IPS-NIHi7 (cell line): ENCODE measurements at regions not wholly inside any gene's neighbourhood (a gene's known extent, or its start where the extent isn't known, plus 50 kb on each side); places are given as distances from the start of the nearest gene placed in this dataset.
"Not testable (repeated sequence)": the region's sequence is repeated elsewhere in the genome, so short reads cannot be mapped to it uniquely, and the experiment has no call there.

Experiments used
- DNase-seq: peaks from one replicate; pipeline ENCODE4 v3.0.0; 2012; ENCODE audit warnings: mixed read lengths; ENCODE audit errors: extremely low spot score

- DNase-seq: not testable (repeated sequence)
Measured at GRCh38 chr18:7178568-7178967, 52.3 kb upstream of the LRRC30 start.

DNA sequence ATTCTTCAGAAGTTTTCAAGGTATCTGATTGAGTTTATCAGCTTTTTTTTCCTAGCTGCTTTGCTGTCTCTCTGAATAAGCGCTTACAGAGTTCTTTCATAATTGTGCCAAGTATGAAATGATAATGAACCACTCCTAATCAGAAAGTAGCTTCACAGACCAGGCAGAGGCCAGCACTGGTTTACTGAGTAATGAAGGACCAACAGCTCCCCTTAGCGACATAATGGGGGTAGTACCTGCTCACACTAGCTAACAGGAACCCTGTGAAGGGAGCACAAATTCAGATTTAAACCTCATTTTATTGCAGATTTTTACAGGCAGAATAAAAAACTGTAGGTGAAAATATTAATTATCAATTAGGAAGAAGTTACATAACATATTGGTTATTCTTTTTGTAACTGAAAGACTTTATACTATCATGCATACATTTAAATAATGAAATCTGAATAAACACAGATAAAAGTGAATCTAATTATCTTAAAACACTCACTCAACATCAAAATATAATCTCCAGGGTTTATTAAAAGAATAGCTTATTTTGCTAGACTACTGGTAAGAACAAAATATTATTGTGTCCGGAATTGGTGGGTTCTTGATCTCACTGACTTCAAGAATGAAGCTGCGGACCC is 53.7 kb upstream of the LRRC30 start:
- DNase-seq: peak; percentile 74

DNA sequence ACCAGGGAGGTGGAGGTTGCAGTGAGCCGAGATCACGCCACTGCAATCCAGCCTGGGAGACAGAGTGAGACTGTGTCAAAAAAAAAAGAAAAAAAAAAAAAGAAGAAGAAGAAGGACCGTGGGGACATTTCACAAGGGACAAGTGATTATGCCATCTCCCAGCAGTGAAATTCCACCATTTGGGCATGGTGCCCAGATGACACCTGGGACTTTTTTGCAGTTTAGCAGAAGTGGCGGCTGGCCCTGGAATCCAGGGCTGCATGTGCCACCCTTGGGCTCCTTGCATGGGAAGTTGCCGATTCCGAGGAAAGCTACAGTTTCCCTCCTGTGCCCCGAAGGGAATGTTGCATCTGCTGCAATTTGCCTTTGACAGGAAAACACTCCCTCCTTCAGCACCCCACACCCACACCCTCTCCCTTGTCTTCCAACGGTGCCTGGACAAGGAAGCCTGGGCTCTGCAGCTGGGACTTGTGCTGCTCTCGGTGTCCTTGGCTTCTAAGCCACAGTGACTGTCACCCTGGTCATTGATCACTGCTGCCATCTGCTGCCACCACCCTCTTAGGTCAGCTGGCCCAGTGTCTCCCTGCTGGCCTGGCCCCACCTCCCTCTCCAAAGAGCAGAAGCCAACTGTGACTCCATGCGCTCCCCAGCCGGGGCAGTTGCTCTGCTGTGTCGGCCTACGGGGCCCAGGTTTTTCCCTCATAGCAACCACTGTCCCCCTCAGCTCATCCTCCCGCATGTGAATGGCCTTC is 56.4 kb upstream of the LRRC30 start:
- DNase-seq: peak; percentile 54

- no peak for DNase-seq
Measured at GRCh38 chr18:7173216-7173615, 55.6 kb upstream of the LAMA1 start.

DNA sequence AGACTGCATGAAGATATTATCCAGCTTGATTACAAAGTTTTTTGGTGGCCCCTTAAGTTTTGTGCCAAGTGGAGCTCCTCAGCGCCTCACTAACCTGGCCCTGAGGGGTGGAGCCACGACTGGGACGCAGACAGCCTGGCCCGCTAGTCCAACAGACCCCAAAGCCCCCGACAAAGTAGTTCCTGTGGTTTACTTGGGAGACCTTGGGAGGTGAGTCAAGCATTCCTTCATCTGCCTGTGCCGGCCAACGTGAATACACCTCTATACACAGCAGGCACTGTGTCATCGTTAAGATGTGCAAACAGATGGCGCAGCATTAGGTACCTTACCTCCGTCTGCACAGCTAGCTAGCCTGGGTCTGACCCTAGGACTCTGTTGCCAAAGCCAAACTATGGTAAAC is 55.0 kb upstream of the LAMA1 start:
- DNase-seq: no peak

GRCh38 chr18:7170292-7170691 is 52.7 kb upstream of the LAMA1 start:
- no peak for DNase-seq

- no peak for DNase-seq
Measured at GRCh38 chr18:7169601-7170000, 52.0 kb upstream of the LAMA1 start.

- no peak for DNase-seq
Measured at GRCh38 chr18:7168408-7168807, 50.8 kb upstream of the LAMA1 start.
